Endodermal cell (in vitro differentiated cells): ENCODE measurements at regions not wholly inside any gene's neighbourhood (a gene's known extent, or its start where the extent isn't known, plus 50 kb on each side); places are given as distances from the start of the nearest gene placed in this dataset.

ENCODE experiments used
- DNase-seq: peaks from one replicate; pipeline ENCODE4 v3.0.0-alpha.2; 2017
- H3K27ac ChIP-seq: 2 replicates; pipeline ENCODE4 v1.5.1; 2013; ENCODE audit warnings: mild to moderate bottlenecking, low read depth, low read length, moderate library complexity
- H3K27me3 ChIP-seq: 2 replicates; pipeline ENCODE4 v1.6.1; 2013; ENCODE audit warnings: mild to moderate bottlenecking, low read length, moderate library complexity; ENCODE audit not compliant: insufficient read depth, control insufficient read depth, poor library complexity, severe bottlenecking
- H3K36me3 ChIP-seq: 2 replicates; pipeline ENCODE4 v1.7.0; 2013; ENCODE audit warnings: mild to moderate bottlenecking, low read length, moderate library complexity; ENCODE audit not compliant: control insufficient read depth, insufficient read depth
- H3K4me1 ChIP-seq: one replicate; pipeline ENCODE4 v1.7.0; 2013; ENCODE audit warnings: low read length; ENCODE audit not compliant: control insufficient read depth, insufficient read depth
- H3K4me3 ChIP-seq: 2 replicates; pipeline ENCODE4 v1.5.1; 2013; ENCODE audit warnings: mild to moderate bottlenecking, low read length, moderate library complexity
- H3K9ac ChIP-seq: 2 replicates; pipeline ENCODE4 v1.6.1; 2013; ENCODE audit warnings: mild to moderate bottlenecking, low read length, moderate library complexity; ENCODE audit not compliant: poor library complexity, severe bottlenecking; ENCODE audit errors: extremely low read depth
- H3K9me3 ChIP-seq: 2 replicates; pipeline ENCODE4 v1.6.1; 2013; ENCODE audit warnings: mild to moderate bottlenecking, low read length, moderate library complexity; ENCODE audit not compliant: control insufficient read depth
- H3K27ac Mint-ChIP-seq: 2 replicates; pipeline ENCODE4 v1.8.0; 2020; ENCODE audit warnings: mixed read lengths
- H3K27me3 Mint-ChIP-seq: 2 replicates; pipeline ENCODE4 v1.8.0; 2021; ENCODE audit warnings: mild to moderate bottlenecking, mixed read lengths; ENCODE audit not compliant: insufficient read depth
- H3K36me3 Mint-ChIP-seq: 2 replicates; pipeline ENCODE4 v1.8.0; 2020; ENCODE audit warnings: low read depth, mixed read lengths
- H3K4me1 Mint-ChIP-seq: 2 replicates; pipeline ENCODE4 v1.8.0; 2020; ENCODE audit warnings: mixed read lengths
- H3K4me3 Mint-ChIP-seq: 2 replicates; pipeline ENCODE4 v1.8.0; 2020; ENCODE audit warnings: mild to moderate bottlenecking, moderate library complexity, mixed read lengths
- H3K9me3 Mint-ChIP-seq: 2 replicates; pipeline ENCODE4 v1.8.0; 2020; ENCODE audit warnings: mild to moderate bottlenecking, mixed read lengths
- WGBS, 2 experiments: methylation state at CpG; one replicate each; pipeline versions ENCODE4 v1.1.5 to v1.1.7; 2013; ENCODE audit warnings: missing lambda C conversion rate in 2 of 2, mixed read lengths in 1 of 2; ENCODE audit not compliant: insufficient coverage in 1 of 2, insufficient read length in 1 of 2; 5-methylcytosine and 5-hydroxymethylcytosine counted together
- TF ChIP-seq, protein P1 (sequence below): fragments of 200-600 bp; sonication (generic); conservative IDR thresholded peaks from 2 replicates; pipeline ENCODE4 v1.5.0; 2021; ENCODE audit warnings: antibody characterized with exemption, mild to moderate bottlenecking

DNA sequence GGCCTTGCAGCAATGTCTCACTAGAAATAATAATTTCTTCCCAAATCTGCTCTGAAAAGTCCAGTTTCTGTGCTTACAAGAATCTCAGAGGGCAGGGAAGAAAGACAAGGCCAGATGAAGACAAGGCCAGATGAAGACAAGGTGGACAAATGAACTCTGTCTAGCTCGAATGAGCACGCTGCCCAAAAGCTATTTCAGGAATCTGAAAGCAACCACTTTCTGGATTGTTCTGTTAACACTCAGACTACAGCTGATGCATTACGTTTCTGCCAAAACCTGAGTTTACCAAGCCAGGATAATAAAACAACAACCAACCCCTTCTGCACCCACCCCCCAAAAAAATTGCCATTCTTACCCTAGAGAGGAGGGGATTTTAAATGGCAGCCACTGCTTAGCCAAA lies 1073.6 kb downstream of the SORCS3 start:
- Mint-ChIP-seq H3K36me3 (no peaks in the 10 kb centered on the region), H3K4me3 (no peak overlapping the region), H3K4me1 (peaks cover 12% of the 10 kb centered on the region), H3K27ac (no peak overlapping the region), H3K9me3 (peaks cover 7% of the 10 kb centered on the region), H3K27me3 (peaks cover 9% of the 10 kb centered on the region)
- no peak overlapping the region for H3K27ac ChIP-seq
- peaks cover 8% of the 10 kb centered on the region for H3K9me3 ChIP-seq
- DNase-seq, result no peak
- H3K9ac ChIP-seq, result no peak overlapping the region
- no peaks in the 10 kb centered on the region for H3K36me3 ChIP-seq
- H3K4me1 ChIP-seq, result no peaks in the 10 kb centered on the region
- 98 to 100% methylated on average over 1 to 3 of the region's 3 CpGs for WGBS, 2 experiments
- no peaks in the 10 kb centered on the region for H3K27me3 ChIP-seq
- no peak overlapping the region for H3K4me3 ChIP-seq
- TF ChIP-seq, protein P1, sequence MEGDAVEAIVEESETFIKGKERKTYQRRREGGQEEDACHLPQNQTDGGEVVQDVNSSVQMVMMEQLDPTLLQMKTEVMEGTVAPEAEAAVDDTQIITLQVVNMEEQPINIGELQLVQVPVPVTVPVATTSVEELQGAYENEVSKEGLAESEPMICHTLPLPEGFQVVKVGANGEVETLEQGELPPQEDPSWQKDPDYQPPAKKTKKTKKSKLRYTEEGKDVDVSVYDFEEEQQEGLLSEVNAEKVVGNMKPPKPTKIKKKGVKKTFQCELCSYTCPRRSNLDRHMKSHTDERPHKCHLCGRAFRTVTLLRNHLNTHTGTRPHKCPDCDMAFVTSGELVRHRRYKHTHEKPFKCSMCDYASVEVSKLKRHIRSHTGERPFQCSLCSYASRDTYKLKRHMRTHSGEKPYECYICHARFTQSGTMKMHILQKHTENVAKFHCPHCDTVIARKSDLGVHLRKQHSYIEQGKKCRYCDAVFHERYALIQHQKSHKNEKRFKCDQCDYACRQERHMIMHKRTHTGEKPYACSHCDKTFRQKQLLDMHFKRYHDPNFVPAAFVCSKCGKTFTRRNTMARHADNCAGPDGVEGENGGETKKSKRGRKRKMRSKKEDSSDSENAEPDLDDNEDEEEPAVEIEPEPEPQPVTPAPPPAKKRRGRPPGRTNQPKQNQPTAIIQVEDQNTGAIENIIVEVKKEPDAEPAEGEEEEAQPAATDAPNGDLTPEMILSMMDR, result no peak

DNA sequence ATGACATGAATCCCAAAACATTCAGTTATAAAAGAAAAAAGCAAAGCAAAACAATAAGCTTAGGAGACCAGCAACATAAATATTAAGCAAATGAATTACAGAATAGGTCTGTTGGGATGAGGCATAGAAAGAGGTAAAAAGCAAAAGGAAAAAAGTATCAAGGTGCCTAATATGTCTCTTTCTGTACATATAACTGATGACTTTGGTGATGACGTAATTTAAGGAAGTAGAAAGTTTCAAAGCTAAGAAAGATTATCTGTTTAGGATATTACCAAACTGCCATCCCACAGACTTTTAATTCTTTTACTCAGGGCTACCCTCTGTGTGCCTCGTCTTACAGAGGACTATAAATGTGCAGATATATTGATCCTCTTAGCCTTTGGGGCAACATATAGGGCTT lies 1066.5 kb downstream of the SORCS3 start:
- no peaks in the 10 kb centered on the region for H3K27me3 ChIP-seq
- no peak overlapping the region for H3K9ac ChIP-seq
- H3K9me3 Mint-ChIP-seq, result peaks cover 7% of the 10 kb centered on the region
- no peak overlapping the region for H3K27ac Mint-ChIP-seq
- H3K27ac ChIP-seq, result no peak overlapping the region
- no peaks in the 10 kb centered on the region for H3K36me3 ChIP-seq
- 96% methylated on average over 2 of the region's 2 CpGs; no CpG with 5 or more reads in 1 of the 2 experiments for WGBS, 2 experiments
- TF ChIP-seq, protein P1, result no peak
- H3K4me1 ChIP-seq, result no peaks in the 10 kb centered on the region
- peaks cover 5% of the 10 kb centered on the region for H3K4me1 Mint-ChIP-seq
- H3K4me3 Mint-ChIP-seq, result no peak overlapping the region
- no peak for DNase-seq
- no peaks in the 10 kb centered on the region for H3K36me3 Mint-ChIP-seq
- H3K4me3 ChIP-seq, result no peak overlapping the region
- H3K9me3 ChIP-seq, result peaks cover 13% of the 10 kb centered on the region
- H3K27me3 Mint-ChIP-seq, result peaks cover 5% of the 10 kb centered on the region

DNA sequence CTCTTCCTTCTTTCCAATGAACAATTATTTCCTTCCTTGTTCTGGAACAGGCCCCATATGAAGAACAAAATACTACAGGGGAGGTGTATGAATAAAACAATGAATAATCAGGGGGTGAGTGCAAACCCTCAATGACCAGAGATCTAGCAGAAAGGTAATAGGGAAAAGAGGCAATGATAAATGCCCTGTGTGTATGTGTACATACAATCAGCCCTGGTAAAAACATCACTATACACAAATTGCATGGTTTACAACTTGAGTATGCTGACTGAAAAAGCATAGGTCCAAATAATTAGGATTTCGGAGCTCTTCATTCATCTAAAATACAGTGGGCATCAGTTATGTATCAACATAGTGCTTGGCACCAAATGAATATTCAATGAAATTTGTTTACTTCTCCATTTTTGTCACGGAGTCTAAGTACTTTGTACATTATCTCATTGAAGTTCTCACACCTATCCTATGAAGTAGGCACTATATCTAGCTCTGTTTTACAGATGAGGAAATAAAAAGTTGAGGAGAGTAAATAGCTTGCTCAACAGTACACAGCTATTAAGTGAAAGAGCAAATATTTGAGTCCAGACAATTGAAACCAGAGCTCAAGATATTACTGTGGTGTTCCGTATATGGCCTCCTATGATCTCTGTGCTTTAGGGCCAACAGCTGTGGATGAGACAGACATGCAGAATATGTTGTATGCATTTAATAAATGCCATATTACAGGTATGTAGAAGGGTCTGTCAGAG lies 1065.4 kb downstream of the SORCS3 start:
- Mint-ChIP-seq H3K27me3 (peaks cover 6% of the 10 kb centered on the region), H3K36me3 (no peaks in the 10 kb centered on the region), H3K4me3 (no peak overlapping the region), H3K27ac (no peak overlapping the region), H3K4me1 (peaks cover 2% of the 10 kb centered on the region), H3K9me3 (peaks cover 7% of the 10 kb centered on the region)
- Histone ChIP-seq H3K4me3 (no peak overlapping the region), H3K27me3 (no peaks in the 10 kb centered on the region), H3K9ac (no peak overlapping the region), H3K36me3 (no peaks in the 10 kb centered on the region), H3K4me1 (no peaks in the 10 kb centered on the region), H3K27ac (no peak overlapping the region), H3K9me3 (peaks cover 13% of the 10 kb centered on the region)
- no peak for DNase-seq
- 90 to 97% methylated on average over 2 to 3 of the region's 3 CpGs for WGBS, 2 experiments
- TF ChIP-seq, protein P1, result no peak
